EL (cell line): ENCODE measurements at regions not wholly inside any gene's neighbourhood (a gene's known extent, or its start where the extent isn't known, plus 50 kb on each side); places are given as distances from the start of the nearest gene placed in this dataset.

Experiments
- DNase-seq: peaks from one replicate; pipeline ENCODE4 v3.0.0-alpha.2; 2016

- DNase-seq, result no peak
These were observed 129.1 kb downstream of the ERMARD start for GRCh38 chr6:169880516-169880915.

GRCh38 chr6:169869301-169869700 is 117.9 kb downstream of the ERMARD start:
- DNase-seq, result no peak

DNA sequence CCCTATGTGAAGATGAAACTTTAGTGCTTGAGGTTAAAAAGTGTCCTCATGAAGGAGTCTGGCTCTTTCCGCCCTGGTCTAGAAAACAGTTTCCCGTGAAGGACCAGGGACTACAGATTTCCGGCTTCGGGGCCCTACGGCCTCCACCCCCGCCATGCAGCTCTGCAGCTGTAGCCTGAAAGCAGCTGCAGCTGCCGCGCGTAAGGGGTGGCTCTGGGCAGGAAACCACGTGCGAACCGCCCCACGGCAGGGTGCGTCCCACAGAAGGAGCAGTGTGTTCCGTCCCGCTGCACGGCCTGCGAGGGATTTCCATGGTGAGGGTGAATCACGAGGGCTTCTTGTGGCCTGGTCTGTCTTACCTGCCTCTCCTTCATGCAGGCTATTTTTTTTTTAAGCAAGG is 117.0 kb downstream of the ERMARD start:
- no peak for DNase-seq

GRCh38 chr6:169867751-169868191 is 116.3 kb downstream of the ERMARD start:
- no peak for DNase-seq

DNA sequence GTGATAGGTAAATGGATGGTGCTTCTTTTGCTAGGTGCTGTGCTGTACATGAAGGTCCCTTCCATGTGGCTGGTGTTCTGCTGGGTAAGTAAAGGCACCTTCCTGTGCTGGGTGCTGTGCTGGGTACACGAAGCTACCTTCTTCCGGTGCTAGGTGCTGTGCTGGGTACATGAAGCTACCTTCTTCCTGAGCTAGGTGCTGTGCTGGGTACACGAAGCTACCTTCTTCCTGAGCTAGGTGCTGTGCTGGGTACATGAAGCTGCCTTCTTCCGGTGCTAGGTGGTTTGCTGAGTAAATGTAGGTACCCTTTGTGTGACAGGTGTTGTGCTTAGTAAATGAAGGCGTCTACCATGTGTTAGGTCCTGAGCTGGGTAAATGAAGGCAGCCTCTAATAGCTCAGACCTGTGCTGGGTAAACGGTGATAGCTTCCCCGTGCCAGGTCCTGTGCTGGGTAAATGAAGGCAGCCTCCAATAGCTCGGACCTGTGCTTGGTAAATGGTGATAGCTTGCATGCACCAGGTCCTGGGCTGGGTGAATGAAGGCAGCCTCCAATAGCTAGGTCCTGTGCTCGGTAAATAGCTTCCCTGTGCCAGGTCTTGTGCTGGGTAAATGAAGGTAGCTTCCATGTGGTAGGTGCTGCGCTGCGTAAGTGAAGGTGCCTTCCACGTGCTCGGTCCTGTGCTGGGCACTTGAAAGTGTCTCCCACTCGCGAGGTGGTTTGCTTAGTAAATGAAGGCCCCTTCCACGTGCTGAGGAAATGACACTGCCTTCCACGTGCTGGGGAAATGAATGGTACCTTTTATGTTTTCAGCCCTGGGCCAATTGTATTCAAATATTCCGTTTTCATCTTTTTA is 115.5 kb downstream of the ERMARD start:
- no peak for DNase-seq

GRCh38 chr6:169866140-169866534 is 114.7 kb downstream of the ERMARD start:
- DNase-seq, result no peak

DNA sequence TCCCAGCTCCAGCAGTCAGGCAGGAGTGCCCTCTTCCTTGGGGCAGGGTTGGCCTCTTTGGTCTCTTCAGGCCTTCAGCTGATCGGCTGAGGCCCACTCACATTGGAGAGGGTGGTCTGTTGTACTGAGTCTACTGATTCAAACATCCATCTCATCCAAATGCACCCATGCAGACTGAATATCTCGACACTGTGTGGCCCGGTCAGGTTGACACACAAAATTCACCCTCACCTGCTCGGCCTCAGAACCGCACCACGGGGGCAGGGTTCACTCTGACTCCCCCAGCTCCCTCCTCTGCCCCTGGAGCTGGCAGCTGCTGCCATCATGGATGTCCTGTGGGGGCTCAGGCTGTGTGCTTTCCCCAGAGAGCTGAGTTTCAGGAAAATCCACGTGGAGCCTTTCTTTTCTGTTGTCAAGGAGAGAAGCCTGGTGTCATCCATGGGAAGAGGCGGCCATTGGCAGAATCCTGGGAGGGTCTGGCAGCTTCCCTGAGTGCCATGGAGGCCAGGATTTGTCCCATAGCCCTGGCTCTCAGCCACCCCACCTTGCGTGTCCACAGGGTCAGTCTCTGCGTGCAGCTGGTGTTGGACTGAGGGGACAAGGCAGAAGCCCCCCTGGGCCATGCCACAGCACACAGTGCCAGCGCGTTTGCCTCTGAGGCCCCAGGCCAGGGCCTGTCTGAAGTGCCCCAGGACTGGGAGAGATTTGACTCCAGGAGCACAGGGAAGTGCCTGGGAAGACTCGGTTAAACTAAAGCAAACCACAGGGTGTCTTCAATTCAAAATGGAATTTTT is 114.1 kb downstream of the ERMARD start:
- no peak for DNase-seq

- no peak for DNase-seq
These were observed 113.0 kb downstream of the ERMARD start for GRCh38 chr6:169864148-169865020.

DNA sequence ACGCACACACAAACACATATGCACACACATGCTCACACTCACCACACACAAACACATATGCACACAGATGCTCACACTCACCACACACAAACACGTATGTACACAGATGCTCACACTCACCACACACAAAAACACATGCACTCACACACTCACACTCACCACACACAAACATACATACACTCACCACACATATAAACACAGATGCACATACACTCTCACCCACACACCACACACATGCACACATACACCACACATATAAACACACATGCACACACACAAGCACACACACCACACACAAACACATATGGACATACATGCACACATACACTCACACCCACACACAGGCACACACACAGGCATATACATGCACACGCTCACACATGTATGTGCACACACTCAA is 112.3 kb downstream of the ERMARD start:
- no peak for DNase-seq

DNA sequence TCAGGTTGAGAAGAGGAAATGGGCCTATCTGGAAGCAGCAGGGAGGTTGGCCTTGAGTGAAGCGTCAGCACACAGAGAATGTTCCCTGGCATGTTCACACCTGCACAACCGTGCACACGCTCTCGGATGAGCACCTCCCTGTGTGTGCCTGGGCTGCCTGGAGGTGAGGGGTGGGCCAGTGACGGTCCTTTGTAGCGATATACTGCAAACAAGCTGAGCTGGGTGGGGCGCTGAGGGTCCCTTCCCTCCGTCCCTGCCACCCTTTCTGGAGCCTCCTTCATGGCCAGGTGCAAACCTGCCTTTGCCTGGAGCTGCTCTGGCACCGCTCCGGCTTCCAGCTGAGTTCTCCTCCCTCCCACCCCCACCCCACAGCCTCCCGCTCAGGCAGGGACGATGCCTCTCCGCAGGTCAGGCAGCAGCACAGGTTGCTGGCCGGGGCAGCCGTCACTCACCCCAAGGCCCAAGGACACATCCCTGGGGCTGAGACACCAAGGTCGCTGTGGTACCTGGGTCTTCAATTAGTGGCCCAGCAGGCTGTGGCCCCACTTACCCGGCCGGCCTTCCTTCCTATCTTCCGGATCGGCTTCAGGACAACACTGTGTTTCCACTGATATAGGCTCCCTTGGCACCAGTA is 111.6 kb downstream of the ERMARD start:
- no peak for DNase-seq

DNA sequence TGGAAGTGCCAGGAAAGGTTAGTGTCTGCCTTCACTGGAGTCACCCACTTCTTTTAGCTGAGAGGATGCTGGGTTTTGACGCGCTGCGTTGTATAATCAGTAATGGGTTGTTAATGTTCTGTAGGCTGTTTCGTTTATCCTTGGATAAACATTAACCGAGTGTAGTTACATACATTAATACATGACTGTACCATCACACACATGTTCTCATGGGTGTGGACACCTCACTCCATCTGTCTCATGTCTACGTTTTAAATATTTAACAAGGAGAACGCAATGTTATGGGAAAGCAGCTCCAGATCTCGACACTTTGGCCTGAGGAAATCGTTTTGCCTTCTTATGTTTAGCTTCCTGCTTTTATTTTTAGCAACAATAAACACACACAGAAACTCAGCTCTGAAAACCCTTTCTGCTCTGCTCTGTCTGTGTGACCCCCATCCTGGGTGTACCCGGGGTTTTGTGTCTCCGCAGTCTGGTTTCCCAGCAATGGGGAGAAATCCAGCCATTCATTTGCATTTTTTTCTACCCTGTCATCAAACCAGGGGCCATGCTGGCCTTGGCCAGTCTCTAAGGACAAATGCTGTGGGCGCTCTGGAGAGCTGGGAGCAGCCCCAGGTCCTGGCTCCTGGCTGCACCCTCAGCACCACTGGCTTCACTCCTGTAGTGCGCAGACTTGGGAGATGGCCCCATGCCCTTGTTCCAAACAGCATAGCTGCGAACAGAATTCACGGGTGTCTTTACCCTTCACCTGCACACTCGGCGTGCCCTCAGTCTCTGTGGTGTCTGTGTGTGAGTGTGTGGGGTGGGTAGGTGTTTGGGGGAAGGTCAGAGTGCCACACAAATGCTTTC is 110.8 kb downstream of the ERMARD start:
- DNase-seq, result no peak

- DNase-seq, result no peak
These were observed 110.1 kb downstream of the ERMARD start for GRCh38 chr6:169861431-169862042.

DNA sequence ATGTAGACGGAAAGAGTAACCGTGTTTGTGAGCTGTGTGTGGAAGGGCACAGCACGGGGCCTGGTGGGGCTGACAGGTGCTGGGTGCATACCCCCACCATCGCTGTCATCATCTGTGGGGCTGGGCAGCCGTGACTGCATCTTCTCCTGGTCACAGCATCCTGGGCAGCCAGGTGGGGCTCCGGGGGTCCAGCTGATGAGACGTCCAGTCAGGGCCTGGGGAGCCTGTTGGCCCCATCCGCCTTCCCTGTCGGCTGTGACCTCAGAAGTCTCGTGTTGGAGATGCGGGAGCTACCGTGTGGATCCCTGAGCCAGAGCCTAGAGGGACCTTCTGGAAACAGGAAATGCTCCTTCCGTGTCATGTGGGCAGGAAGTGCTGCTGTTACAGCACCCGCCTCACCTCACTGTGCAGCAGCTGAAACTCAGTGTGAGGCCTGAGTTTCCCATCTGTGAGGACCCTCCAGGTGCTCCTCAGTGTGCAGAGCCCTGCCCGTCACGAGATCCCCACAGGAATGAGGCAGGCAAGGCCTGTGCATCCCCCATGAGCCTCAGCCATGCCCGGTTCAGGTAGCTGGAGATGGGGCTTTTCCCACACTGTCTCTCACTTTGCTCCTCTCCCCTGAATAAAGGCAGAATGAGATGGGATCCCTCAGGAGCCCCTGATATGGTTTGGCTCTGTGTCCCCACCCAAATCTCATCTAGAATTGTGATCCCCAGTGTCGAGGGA is 108.7 kb downstream of the ERMARD start:
- no peak for DNase-seq

- DNase-seq, result no peak
These were observed 108.1 kb downstream of the ERMARD start for GRCh38 chr6:169859401-169859977.

DNA sequence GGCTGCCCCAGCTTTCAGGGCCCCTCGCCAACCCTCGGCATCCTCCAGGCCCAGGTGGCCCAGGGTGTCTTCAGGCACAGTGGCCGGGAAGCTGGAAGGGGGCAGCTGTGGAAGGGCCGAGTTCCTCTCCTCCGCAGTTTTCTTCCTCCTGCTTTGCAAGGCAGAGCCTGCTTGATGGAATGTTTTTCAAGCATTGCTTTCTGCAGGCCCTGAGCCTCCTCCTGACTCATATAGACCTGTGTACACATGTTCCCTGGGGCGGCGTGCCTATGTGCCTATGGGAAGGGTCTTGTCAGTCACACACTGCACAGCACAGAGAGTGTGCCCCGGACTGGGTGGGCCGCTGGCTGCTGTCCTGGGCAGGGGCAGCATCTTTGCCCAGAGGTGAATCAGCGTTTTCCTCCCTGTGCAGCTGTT is 107.5 kb downstream of the ERMARD start:
- no peak for DNase-seq

DNA sequence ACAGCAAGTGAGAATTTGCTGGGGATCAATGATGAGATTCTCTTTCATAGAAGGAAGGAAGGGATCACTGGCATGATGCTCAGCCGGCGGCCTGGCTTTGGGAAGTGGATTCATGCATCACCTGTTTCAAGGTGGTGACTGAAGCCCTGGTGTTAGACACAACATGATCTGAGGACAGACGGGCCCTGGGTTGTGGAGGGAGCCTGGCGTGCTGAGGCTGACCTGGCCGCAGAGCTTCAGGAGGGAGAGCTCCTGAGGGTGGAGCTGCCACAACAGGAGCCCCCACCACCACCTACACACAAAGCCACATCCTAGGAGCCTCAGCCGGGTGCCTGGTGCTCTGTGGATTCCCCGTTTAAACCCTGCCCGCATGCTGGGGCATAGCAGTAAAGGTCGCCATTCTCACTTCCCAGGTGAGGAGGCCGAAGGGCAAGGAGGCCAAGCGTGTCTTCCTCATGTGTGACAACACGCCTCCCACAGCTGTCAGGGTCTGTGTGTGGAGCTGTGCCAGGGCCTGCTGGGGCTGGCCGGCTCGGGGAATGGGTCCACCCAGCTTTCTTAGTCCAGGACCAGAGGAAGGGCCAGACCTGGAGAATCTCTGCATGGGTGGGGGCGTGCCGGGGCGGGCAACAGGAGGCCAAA is 107.0 kb downstream of the ERMARD start:
- no peak for DNase-seq

DNA sequence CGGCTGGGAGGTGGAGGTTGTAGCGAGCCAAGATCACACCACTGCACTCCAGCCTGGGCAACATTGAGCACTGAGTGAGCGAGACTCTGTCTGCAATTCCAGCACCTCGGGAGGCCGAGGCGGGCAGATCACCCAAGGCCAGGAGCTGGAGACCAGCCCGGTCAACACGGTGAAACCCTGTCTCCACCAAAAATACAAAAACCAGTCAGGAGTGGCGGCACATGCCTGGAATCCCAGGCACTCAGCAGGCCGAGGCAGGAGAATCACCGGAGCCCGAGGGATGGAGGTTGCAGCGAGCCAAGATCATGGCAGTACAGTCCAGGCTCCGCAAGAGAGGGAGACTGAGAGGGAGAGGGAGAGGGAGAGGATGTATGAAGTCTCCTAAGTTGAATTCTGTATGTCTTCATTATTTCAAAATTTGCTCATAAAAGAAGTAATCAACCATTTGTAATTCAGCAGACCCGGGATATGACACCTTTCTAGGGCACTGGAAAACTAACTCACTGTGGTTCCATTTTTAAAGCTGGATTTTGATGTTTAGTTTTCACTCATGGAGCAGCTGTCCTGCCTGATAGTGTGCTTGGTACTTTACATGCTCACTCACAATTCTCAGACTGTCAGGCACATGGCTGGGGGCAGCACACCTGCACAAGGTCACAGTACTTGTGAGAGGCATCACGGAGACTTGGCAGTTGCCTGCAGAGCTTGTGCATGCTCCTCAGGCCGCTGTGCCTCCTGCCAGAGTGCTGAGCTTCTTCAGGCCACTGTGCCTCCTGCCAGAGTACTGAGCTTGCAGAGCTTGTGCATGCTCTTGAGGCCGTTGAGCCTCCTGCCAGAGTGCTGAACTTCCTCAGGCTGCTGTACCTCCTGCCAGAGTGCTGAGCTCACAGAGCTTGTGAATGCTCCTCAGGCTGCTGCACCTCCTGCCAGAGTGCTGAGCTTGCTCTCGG is 106.2 kb downstream of the ERMARD start:
- DNase-seq, result no peak
